ENCODE measurements at regions not wholly inside any gene's neighbourhood (a gene's known extent, or its start where the extent isn't known, plus 50 kb on each side); places are given as distances from the start of the nearest gene placed in this dataset.

DNA sequence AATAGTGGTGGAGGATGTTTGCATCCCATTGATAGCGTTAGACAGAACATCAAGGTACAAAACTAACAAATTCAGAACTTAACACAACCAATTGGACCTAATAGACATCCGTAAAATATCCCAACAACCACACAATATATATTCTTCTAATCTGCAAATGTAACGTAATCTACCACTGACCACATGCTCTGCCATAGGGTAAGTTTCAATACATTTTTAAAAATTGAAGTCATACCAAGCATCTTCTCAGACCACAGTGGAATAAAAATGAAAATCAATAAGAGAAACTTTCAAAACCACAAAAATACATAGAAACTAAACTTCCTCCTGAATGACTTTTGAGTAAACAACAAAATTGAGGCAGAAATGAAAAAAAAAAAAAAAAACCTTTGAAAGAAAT, 1087.5 kb downstream of the KCNT2 start:
- Histone ChIP-seq H3K9me3 (ENCODE audit: insufficient read depth, low read depth) (no peaks in the 10 kb centered on the region), H3K27ac (no peak overlapping the region), H2AFZ (no peak overlapping the region), H3K36me3 (ENCODE audit: low read depth) (no peaks in the 10 kb centered on the region), H3K27me3 (ENCODE audit: insufficient read depth, low read depth) (no peaks in the 10 kb centered on the region), H4K20me1 (ENCODE audit: insufficient read depth) (no peaks in the 10 kb centered on the region), H3F3A (ENCODE audit: insufficient read depth, low read depth) (no peaks in the 10 kb centered on the region), H3K4me1 (replicated peaks; ENCODE audit: insufficient read depth) (no peaks in the 10 kb centered on the region), H3K4me2 (no peak overlapping the region), H3K79me2 (ENCODE audit: low read depth) (no peaks in the 10 kb centered on the region), H3K4me3 (no peak overlapping the region), H3K9me2 (ENCODE audit: insufficient read depth) (no peaks in the 10 kb centered on the region)
- no peak for TF ChIP-seq EZH2 (IDR thresholded peaks at IDR 0.05; ENCODE audit: low read depth)
- no peak for TF ChIP-seq CTCF (conservative IDR thresholded peaks at IDR 0.05)
- ChIA-PET CTCF (no interaction called here), POLR2A (ENCODE audit: unreplicated experiment) (no interaction called here)
- BruUV-seq (replicated peaks) = no TSS peak
- intact Hi-C loops (cut with micrococcal nuclease; ENCODE audit: unreplicated experiment) = no loop called here
- no peak for DNase-seq

GRCh38 chr1:195516036-195516435, 1092.2 kb downstream of the KCNT2 start:
- no peaks in the 10 kb centered on the region for H3K79me2 ChIP-seq (ENCODE audit: low read depth)
- ChIA-PET CTCF (no interaction called here), POLR2A (ENCODE audit: unreplicated experiment) (no interaction called here)
- intact Hi-C loops (cut with micrococcal nuclease; ENCODE audit: unreplicated experiment) = no loop called here
- H3K4me2 ChIP-seq = no peak overlapping the region
- H3K9me2 ChIP-seq (ENCODE audit: insufficient read depth) = no peaks in the 10 kb centered on the region
- no TSS peak for BruUV-seq (replicated peaks)
- no peak overlapping the region for H2AFZ ChIP-seq
- no peak overlapping the region for H3K4me3 ChIP-seq
- H3K27ac ChIP-seq = no peak overlapping the region
- no peaks in the 10 kb centered on the region for H3K27me3 ChIP-seq (ENCODE audit: insufficient read depth, low read depth)
- no peak for DNase-seq
- H3K4me1 ChIP-seq (replicated peaks; ENCODE audit: insufficient read depth) = no peaks in the 10 kb centered on the region
- no peaks in the 10 kb centered on the region for H4K20me1 ChIP-seq (ENCODE audit: insufficient read depth)
- no peaks in the 10 kb centered on the region for H3K36me3 ChIP-seq (ENCODE audit: low read depth)
- H3F3A ChIP-seq (ENCODE audit: insufficient read depth, low read depth) = no peaks in the 10 kb centered on the region
- no peaks in the 10 kb centered on the region for H3K9me3 ChIP-seq (ENCODE audit: insufficient read depth, low read depth)
- TF ChIP-seq CTCF (conservative IDR thresholded peaks at IDR 0.05) (no peak), EZH2 (IDR thresholded peaks at IDR 0.05; ENCODE audit: low read depth) (no peak)

DNA sequence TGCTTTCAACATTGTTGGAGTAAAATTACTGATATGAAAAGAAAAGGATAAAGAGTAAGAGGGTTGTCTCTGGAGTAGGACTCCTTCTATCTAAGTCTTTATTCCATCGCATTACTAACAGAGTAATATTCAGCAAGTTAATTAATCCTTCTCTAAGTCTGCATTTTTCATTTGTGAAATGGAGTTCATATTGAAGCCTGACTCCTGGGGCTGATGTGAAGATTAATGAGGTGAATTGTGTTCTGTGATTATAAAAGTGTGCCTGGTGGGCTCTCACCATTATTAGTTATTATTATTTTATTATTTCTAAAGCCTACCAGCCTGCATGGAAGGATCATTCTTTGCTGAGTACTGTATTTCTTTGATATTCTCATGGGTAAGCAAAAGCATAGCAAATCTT, 1096.7 kb downstream of the KCNT2 start:
- ChIA-PET CTCF (no interaction called here), POLR2A (ENCODE audit: unreplicated experiment) (no interaction called here)
- Histone ChIP-seq H3K27ac (no peak overlapping the region), H2AFZ (no peak overlapping the region), H3K36me3 (ENCODE audit: low read depth) (no peaks in the 10 kb centered on the region), H3K4me3 (no peak overlapping the region), H3K4me1 (replicated peaks; ENCODE audit: insufficient read depth) (no peaks in the 10 kb centered on the region), H3K9me3 (ENCODE audit: insufficient read depth, low read depth) (0 out of 2 replicates have a peak, but pooled peaks cover 2% of the 10 kb centered on the region), H3K9me2 (ENCODE audit: insufficient read depth) (no peaks in the 10 kb centered on the region), H4K20me1 (ENCODE audit: insufficient read depth) (no peaks in the 10 kb centered on the region), H3F3A (ENCODE audit: insufficient read depth, low read depth) (no peaks in the 10 kb centered on the region), H3K4me2 (no peak overlapping the region), H3K27me3 (ENCODE audit: insufficient read depth, low read depth) (no peaks in the 10 kb centered on the region), H3K79me2 (ENCODE audit: low read depth) (no peaks in the 10 kb centered on the region)
- intact Hi-C loops (cut with micrococcal nuclease; ENCODE audit: unreplicated experiment) = no loop called here
- no TSS peak for BruUV-seq (replicated peaks)
- DNase-seq = no peak
- no peak for TF ChIP-seq CTCF (conservative IDR thresholded peaks at IDR 0.05)
- TF ChIP-seq EZH2 (IDR thresholded peaks at IDR 0.05; ENCODE audit: low read depth) = no peak

All from PC-9 (cell line).